ENCODE measurements at regions not wholly inside any gene's neighbourhood (a gene's known extent, or its start where the extent isn't known, plus 50 kb on each side); places are given as distances from the start of the nearest gene placed in this dataset.

- TF ChIP-seq CTCF (IDR thresholded peaks at IDR 0.05) (no peak), ZFX (IDR thresholded peaks at IDR 0.05; ENCODE audit: borderline replicate concordance) (no peak)
Observed at GRCh38 chr22:48805516-48805915, 1022.2 kb downstream of the BRD1 start.
